ENCODE measurements at regions not wholly inside any gene's neighbourhood (a gene's known extent, or its start where the extent isn't known, plus 50 kb on each side); places are given as distances from the start of the nearest gene placed in this dataset.

- H3K36me3 Mint-ChIP-seq, result no peaks in the 10 kb centered on the region
- no peak overlapping the region for H3K27ac Mint-ChIP-seq
- H3K4me1 Mint-ChIP-seq, result no peaks in the 10 kb centered on the region
- H3K27me3 Mint-ChIP-seq, result no peaks in the 10 kb centered on the region
- no peaks in the 10 kb centered on the region for H3K9me3 Mint-ChIP-seq
- H3K4me3 Mint-ChIP-seq, result no peak overlapping the region
Measured at GRCh38 chr5:144583541-144584449, 413.1 kb downstream of the KCTD16 start.

DNA sequence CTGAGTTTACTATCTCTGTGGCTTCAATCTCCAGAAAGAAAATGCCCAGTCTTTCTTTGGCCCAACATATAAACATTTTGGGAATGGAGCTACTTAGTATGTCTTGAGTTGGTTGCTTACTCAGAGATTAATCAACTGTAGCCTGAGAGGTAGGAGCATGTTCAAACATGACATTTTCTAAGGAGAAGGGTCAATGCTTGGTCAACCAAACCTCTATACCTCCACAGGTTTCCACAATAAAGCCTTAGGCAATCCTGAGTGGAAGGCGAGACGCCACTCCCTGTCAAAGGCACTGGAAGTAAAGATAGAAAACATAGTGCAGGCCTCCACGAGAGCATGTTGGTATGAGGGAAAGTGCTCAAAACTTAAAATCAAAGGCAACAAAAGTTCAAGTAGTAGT, 411.4 kb downstream of the KCTD16 start:
- no peak overlapping the region for H3K4me3 Mint-ChIP-seq

GRCh38 chr5:144581044-144581443, 410.4 kb downstream of the KCTD16 start:
- Mint-ChIP-seq H3K27me3 (no peaks in the 10 kb centered on the region), H3K4me1 (no peaks in the 10 kb centered on the region), H3K27ac (no peak overlapping the region), H3K4me3 (no peak overlapping the region), H3K36me3 (no peaks in the 10 kb centered on the region), H3K9me3 (no peaks in the 10 kb centered on the region)

More for the DNA sequence above, 411.4 kb downstream of the KCTD16 start:
- Mint-ChIP-seq H3K36me3 (no peaks in the 10 kb centered on the region), H3K4me1 (no peaks in the 10 kb centered on the region), H3K27ac (no peak overlapping the region), H3K9me3 (no peaks in the 10 kb centered on the region), H3K27me3 (no peaks in the 10 kb centered on the region)

DNA sequence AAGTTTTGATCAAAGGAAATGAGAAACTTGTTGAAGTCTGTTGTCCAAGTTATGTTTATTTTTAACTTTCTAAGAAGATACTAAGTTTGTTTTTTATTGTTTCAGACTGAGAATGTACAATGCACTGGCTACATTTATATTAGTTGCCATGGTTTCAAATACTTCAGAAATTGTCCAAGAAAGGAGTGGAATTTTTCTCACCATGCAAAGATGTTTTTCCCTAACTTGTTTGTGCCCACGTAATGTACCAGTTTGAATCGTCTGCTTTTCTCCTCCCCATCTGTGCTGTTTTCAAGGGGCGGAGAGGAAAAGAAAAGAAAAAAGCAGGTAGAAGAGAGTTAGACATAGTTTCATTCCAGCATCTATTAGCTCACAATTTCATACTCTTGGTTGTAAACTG, 407.0 kb downstream of the KCTD16 start:
- Mint-ChIP-seq H3K4me1 (no peaks in the 10 kb centered on the region), H3K4me3 (no peak overlapping the region), H3K27me3 (no peaks in the 10 kb centered on the region), H3K36me3 (no peaks in the 10 kb centered on the region), H3K9me3 (no peaks in the 10 kb centered on the region), H3K27ac (no peak overlapping the region)

- H3K36me3 Mint-ChIP-seq, result no peaks in the 10 kb centered on the region
- no peaks in the 10 kb centered on the region for H3K27me3 Mint-ChIP-seq
- H3K4me3 Mint-ChIP-seq, result no peak overlapping the region
- no peak overlapping the region for H3K27ac Mint-ChIP-seq
- no peaks in the 10 kb centered on the region for H3K9me3 Mint-ChIP-seq
- H3K4me1 Mint-ChIP-seq, result no peaks in the 10 kb centered on the region
Measured at GRCh38 chr5:144575736-144576135, 405.1 kb downstream of the KCTD16 start.

DNA sequence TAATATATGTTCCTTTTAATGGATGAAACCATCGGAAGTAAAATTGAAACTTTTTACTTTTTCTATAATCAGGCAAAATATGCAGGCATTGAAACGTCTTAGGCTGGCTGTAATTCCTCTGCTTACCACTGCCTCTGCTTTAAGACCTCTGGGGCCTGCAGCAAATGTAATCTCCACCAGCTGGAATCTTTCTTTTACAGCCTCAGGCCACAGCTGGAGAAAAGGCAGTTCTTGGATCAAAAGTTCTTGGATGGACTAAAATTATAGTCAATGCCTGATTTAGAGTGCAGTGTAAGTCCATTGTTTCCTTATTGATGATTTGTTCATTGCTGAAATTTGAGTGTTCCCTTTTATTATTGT, 396.7 kb downstream of the KCTD16 start:
- peaks cover 31% of the 10 kb centered on the region for H3K9me3 Mint-ChIP-seq
- H3K4me3 Mint-ChIP-seq, result no peak overlapping the region
- no peaks in the 10 kb centered on the region for H3K36me3 Mint-ChIP-seq

DNA sequence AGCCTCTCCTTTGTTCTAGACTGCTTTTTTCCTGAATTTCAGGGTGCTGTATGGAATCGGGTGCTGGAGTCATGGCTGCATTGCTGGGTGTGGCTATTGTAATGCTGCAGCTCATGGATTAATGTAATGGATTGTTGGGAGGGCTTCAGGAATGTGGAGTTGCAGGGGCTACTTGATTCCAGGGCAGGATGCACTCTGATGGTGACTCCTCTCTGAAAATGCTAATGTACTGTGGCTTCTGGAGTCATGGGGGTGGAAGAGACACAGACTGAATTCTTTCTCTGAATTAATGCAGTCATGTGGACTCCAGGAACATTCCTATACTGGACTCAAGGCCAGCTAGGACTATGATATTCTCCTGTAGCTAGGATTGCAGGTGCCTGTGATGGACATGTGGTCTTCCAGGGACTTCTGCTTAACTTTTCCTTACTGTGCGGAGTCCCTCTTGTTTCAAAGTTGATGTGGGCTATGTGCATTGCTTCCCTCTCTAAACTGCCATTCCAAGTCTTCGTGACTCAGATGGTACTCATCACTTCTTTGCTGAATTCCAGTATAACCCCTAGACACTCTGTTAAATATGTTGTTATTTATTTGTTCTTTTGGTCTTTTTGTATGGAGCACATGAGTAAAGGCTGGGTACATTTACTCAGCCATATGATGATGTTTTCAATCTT, 396.2 kb downstream of the KCTD16 start:
- no peak overlapping the region for H3K27ac Mint-ChIP-seq
- no peaks in the 10 kb centered on the region for H3K36me3 Mint-ChIP-seq
- peaks cover 31% of the 10 kb centered on the region for H3K9me3 Mint-ChIP-seq
- no peak overlapping the region for H3K4me3 Mint-ChIP-seq
- peaks cover 2% of the 10 kb centered on the region for H3K27me3 Mint-ChIP-seq
- no peaks in the 10 kb centered on the region for H3K4me1 Mint-ChIP-seq

More for the DNA sequence above, 396.7 kb downstream of the KCTD16 start:
- H3K27ac Mint-ChIP-seq, result no peak overlapping the region
- H3K4me1 Mint-ChIP-seq, result no peaks in the 10 kb centered on the region
- peaks cover 2% of the 10 kb centered on the region for H3K27me3 Mint-ChIP-seq

DNA sequence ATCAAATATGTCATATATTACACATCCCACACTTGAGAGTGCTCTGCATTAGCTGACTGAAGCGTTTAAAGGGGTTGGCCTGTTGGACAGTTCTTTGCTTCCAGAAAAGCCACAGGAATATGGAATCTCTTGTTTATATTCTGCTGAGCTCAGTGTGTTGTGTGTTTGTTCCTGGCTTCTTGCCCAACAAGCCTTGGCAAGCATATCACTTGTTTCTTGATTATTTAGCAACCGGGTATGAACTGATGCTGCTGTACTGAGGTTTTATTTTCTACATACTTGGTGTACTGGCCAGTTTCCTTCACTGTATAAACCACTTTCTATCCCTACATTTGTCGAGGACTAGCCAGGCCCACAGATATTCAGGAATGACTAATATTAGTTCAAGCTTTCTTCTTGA, 378.9 kb downstream of the KCTD16 start:
- Mint-ChIP-seq H3K36me3 (no peaks in the 10 kb centered on the region), H3K4me3 (no peak overlapping the region), H3K27ac (no peak overlapping the region), H3K9me3 (peaks cover 17% of the 10 kb centered on the region), H3K27me3 (no peaks in the 10 kb centered on the region), H3K4me1 (no peaks in the 10 kb centered on the region)

GRCh38 chr5:144548936-144549335, 378.3 kb downstream of the KCTD16 start:
- Mint-ChIP-seq H3K27ac (no peak overlapping the region), H3K27me3 (no peaks in the 10 kb centered on the region), H3K36me3 (no peaks in the 10 kb centered on the region), H3K4me1 (no peaks in the 10 kb centered on the region), H3K9me3 (peaks cover 15% of the 10 kb centered on the region), H3K4me3 (no peak overlapping the region)

- Mint-ChIP-seq H3K4me3 (no peak overlapping the region), H3K36me3 (no peaks in the 10 kb centered on the region), H3K27me3 (no peaks in the 10 kb centered on the region), H3K27ac (no peak overlapping the region), H3K4me1 (no peaks in the 10 kb centered on the region), H3K9me3 (peaks cover 7% of the 10 kb centered on the region)
Measured at GRCh38 chr5:144547098-144547499, 376.4 kb downstream of the KCTD16 start.

GRCh38 chr5:144538845-144539244, 368.2 kb downstream of the KCTD16 start:
- Mint-ChIP-seq H3K36me3 (no peaks in the 10 kb centered on the region), H3K27ac (no peak overlapping the region), H3K9me3 (no peaks in the 10 kb centered on the region), H3K27me3 (no peaks in the 10 kb centered on the region), H3K4me3 (no peak overlapping the region), H3K4me1 (no peaks in the 10 kb centered on the region)
